ENCODE measurements at regions not wholly inside any gene's neighbourhood (a gene's known extent, or its start where the extent isn't known, plus 50 kb on each side); places are given as distances from the start of the nearest gene placed in this dataset.

DNA sequence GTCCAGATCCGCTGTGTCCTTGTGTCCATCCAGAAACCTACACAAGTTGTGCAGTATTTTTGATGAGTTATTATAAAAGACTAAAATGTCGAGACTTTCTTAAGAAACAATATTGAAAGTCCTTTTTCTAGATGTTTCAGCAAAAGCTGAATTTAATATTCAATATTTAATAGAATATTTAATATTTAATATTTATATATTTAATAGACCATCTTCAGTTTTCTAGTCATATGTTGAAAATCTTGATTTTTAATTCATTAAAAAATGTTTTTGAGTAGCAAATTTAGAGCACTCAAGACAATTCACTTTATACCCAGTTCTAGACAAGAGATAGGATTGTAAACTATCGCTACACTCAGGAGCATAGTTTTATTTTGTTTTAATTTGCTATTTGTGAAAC is 447.8 kb downstream of the SLITRK5 start:
- TF ChIP-seq, protein P1, sequence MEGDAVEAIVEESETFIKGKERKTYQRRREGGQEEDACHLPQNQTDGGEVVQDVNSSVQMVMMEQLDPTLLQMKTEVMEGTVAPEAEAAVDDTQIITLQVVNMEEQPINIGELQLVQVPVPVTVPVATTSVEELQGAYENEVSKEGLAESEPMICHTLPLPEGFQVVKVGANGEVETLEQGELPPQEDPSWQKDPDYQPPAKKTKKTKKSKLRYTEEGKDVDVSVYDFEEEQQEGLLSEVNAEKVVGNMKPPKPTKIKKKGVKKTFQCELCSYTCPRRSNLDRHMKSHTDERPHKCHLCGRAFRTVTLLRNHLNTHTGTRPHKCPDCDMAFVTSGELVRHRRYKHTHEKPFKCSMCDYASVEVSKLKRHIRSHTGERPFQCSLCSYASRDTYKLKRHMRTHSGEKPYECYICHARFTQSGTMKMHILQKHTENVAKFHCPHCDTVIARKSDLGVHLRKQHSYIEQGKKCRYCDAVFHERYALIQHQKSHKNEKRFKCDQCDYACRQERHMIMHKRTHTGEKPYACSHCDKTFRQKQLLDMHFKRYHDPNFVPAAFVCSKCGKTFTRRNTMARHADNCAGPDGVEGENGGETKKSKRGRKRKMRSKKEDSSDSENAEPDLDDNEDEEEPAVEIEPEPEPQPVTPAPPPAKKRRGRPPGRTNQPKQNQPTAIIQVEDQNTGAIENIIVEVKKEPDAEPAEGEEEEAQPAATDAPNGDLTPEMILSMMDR (conservative IDR thresholded peaks at IDR 0.05; ENCODE audit: low read depth, low read length): no peak
- no peak for DNase-seq (ENCODE audit: low read depth)
- no peak overlapping the region for H3K4me3 ChIP-seq (ENCODE audit: low read depth, low read length)

DNA sequence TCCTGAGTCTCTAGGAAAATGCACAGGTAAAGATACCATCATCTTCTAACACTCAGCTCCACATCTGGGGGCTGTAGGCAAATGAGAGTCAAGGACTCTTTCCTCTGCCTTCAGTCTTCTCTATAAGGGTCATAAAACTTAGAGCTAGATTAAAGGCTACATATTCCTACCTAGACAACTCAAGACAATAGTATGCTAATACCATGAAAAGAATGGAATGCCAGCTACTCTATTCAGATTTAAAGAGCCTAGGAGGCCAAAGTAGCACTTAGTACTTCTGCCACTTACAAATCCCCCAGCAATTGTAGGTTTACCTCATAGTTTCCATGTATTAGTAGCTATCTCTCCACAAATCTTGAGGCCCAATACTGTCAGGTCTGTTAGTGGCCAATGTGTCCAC is 453.0 kb downstream of the SLITRK5 start:
- DNase-seq (ENCODE audit: low read depth): no peak
- no peak overlapping the region for H3K4me3 ChIP-seq (ENCODE audit: low read depth, low read length)
- TF ChIP-seq, protein P1 (conservative IDR thresholded peaks at IDR 0.05; ENCODE audit: low read depth, low read length): no peak

DNA sequence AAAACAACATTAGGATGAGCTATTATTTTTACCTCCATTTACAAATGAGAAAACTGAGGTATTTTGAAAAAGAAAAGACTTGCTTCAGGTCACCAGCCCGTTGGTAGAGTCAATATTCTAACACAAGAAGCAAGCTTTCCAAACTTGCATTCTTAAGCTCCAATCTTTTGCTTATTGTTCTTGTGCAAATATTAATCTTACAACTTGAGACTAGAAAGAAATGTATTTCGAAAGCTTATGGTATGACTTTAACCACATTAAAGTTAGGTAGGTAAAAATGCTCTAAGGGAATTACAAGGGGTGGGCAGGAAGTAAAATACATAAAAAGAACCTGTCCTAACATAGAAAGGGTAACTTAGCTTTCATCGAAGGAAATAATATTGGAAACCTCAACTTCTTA is 453.9 kb downstream of the SLITRK5 start:
- TF ChIP-seq, protein P1 (conservative IDR thresholded peaks at IDR 0.05; ENCODE audit: low read depth, low read length): no peak
- DNase-seq (ENCODE audit: low read depth): no peak
- no peak overlapping the region for H3K4me3 ChIP-seq (ENCODE audit: low read depth, low read length)

DNA sequence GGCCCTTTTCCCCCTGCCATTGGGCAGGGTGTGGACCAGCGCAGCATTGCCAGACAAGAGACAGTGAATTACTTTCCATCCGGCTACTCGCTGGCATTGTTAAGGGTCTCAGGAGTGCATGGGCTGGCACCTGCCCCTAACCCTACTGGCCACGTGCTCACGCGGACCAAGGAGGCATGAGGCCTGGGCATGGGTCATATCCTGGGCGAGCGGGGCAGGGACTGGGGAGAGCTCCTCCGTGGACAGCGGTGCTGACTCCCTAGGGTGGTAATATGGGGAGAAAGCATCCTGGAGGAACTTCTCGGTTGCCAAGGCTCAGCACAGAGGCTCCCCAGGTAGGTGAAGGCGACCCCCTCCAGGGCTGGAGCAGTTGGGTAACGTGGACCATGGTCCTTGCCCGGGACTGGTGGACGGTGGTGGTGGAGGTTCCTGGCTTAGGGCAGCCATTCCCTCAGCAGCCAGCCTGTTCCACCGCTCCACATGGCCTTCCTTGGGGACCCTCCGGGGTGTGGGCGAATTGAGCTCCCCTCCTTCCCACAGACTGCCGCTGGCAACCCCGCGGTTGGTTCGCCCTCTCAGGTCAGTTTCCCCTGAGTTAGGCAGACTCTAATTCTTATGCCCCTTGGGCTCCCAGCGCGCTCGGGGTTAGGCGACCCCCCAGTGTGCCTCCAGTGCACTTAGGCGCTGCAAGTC is 465.1 kb downstream of the SLITRK5 start:
- TF ChIP-seq, protein P1 (conservative IDR thresholded peaks at IDR 0.05; ENCODE audit: low read depth, low read length): no peak
- no peak overlapping the region for H3K4me3 ChIP-seq (ENCODE audit: low read depth, low read length)
- no peak for DNase-seq (ENCODE audit: low read depth)

DNA sequence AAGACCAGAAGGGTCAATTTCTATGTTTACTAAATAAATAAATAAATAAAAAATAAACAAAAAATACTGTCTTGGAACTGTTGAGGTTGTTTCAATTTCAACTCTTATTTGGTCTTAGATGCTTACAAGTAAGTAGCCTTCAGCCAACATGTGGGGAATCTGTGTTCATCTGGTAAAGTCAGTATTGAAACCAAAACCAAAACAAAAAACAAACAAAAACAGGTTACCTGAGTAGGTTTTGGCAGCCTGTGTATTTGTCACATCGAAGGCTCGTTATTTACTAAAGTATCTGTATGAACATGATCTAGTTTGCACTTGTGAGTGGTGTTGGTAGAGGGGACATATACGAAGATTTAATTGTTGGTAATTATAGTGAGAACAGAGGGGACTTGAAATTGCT is 471.5 kb downstream of the SLITRK5 start:
- H3K4me3 ChIP-seq (ENCODE audit: low read depth, low read length): no peak overlapping the region
- no peak for DNase-seq (ENCODE audit: low read depth)
- TF ChIP-seq, protein P1 (conservative IDR thresholded peaks at IDR 0.05; ENCODE audit: low read depth, low read length): no peak

DNA sequence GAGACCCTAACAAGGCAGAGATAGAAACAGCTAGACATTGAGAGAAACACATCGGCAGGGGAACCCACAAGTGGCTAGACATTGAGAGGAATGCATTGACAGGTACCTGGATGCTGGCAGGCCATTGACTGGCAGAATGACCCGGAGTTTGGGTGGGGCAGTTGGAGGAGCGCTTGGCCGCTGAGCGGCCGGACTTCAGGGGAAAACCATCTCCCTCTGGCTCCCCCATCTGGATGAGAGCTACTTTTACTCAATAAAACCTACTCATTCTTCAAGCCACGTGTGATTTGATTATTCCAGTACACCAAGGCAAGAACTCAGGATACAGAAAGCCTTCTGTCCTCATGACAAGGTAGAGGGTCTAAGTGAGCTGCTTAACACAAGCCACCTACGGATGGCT is 473.4 kb downstream of the SLITRK5 start:
- H3K4me3 ChIP-seq (ENCODE audit: low read depth, low read length): no peak overlapping the region
- DNase-seq (ENCODE audit: low read depth): no peak
- TF ChIP-seq, protein P1 (conservative IDR thresholded peaks at IDR 0.05; ENCODE audit: low read depth, low read length): no peak

DNA sequence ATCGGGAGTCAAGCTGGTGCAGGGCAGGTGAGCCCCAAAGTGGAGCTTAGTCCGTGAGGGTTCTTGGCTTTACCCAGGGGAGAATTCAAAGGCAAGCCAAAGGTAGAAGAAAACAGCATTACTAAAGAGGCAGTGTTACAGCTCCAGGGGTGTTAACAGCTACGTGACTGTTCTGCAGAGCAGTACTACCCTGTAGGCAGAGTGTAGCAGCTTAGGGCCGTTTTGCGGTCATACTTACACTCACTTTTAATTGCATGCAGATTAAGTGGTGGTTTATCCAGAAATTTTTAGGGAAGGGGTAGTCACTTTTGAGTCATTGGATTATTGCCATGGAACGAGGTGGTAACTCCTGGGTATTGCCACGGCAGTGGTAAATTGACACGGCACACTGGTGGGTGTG is 482.2 kb downstream of the SLITRK5 start:
- DNase-seq (ENCODE audit: low read depth): no peak
- TF ChIP-seq, protein P1 (conservative IDR thresholded peaks at IDR 0.05; ENCODE audit: low read depth, low read length): no peak
- H3K4me3 ChIP-seq (ENCODE audit: low read depth, low read length): no peak overlapping the region

All from epithelial cell of proximal tubule (primary cell).